GM21447 (cell line): ENCODE measurements at regions not wholly inside any gene's neighbourhood (a gene's known extent, or its start where the extent isn't known, plus 50 kb on each side); places are given as distances from the start of the nearest gene placed in this dataset.

Experiments
- ATAC-seq: cut with Tn5 transposase; IDR thresholded peaks from one replicate; pipeline ENCODE4 v1.9.1; 2021; ENCODE audit not compliant: unreplicated experiment

- ATAC-seq, result no peak
These were observed 289.7 kb downstream of the UTRN start for GRCh38 chr6:144574796-144575195.

GRCh38 chr6:144575327-144575726, 290.2 kb downstream of the UTRN start:
- no peak for ATAC-seq

GRCh38 chr6:144576871-144577270, 291.7 kb downstream of the UTRN start:
- ATAC-seq, result no peak

GRCh38 chr6:144578385-144579350, 293.5 kb downstream of the UTRN start:
- ATAC-seq, result no peak

- ATAC-seq, result no peak
These were observed 294.9 kb downstream of the UTRN start for GRCh38 chr6:144580039-144580438.

- no peak for ATAC-seq
These were observed 295.6 kb downstream of the UTRN start for GRCh38 chr6:144580771-144581170.

- no peak for ATAC-seq
These were observed 296.8 kb downstream of the UTRN start for GRCh38 chr6:144581812-144582537.

GRCh38 chr6:144582939-144583613, 297.9 kb downstream of the UTRN start:
- peak; percentile 97 for ATAC-seq

- no peak for ATAC-seq
These were observed 298.4 kb downstream of the UTRN start for GRCh38 chr6:144583614-144583954.

GRCh38 chr6:144585217-144585814, 300.2 kb downstream of the UTRN start:
- no peak for ATAC-seq

- ATAC-seq, result no peak
These were observed 301.9 kb downstream of the UTRN start for GRCh38 chr6:144586986-144587385.

GRCh38 chr6:144588697-144589325, 303.7 kb downstream of the UTRN start:
- peak; percentile 75 for ATAC-seq

GRCh38 chr6:144590532-144590931, 305.4 kb downstream of the UTRN start:
- ATAC-seq, result no peak

GRCh38 chr6:144593392-144593791, 308.3 kb downstream of the UTRN start:
- no peak for ATAC-seq

- no peak for ATAC-seq
These were observed 309.4 kb downstream of the UTRN start for GRCh38 chr6:144594585-144594984.

- no peak for ATAC-seq
These were observed 310.1 kb downstream of the UTRN start for GRCh38 chr6:144595266-144595665.

GRCh38 chr6:144597511-144597910, 312.4 kb downstream of the UTRN start:
- no peak for ATAC-seq

- ATAC-seq, result no peak
These were observed 314.5 kb downstream of the UTRN start for GRCh38 chr6:144599615-144600014.

- ATAC-seq, result no peak
These were observed 316.1 kb downstream of the UTRN start for GRCh38 chr6:144601221-144601620.

- no peak for ATAC-seq
These were observed 317.5 kb downstream of the UTRN start for GRCh38 chr6:144602523-144603180.
